ENCODE measurements at regions not wholly inside any gene's neighbourhood (a gene's known extent, or its start where the extent isn't known, plus 50 kb on each side); places are given as distances from the start of the nearest gene placed in this dataset.
"Not testable (repeated sequence)": the region's sequence is repeated elsewhere in the genome, so short reads cannot be mapped to it uniquely, and the experiment has no call there.

GRCh38 chr13:54422946-54423345 is 1394.3 kb downstream of the OLFM4 start:
- TF ChIP-seq CTCF (tag by site-specific recombination; IDR thresholded peaks at IDR 0.05); ZSCAN30 (tag by site-specific recombination; IDR thresholded peaks at IDR 0.05); ZNF311 (tag by site-specific recombination; IDR thresholded peaks at IDR 0.05; ENCODE audit: borderline replicate concordance); ZNF530 (tag by site-specific recombination; IDR thresholded peaks at IDR 0.05; ENCODE audit: low read depth); MEIS1 (CRISPR knock-in tag; IDR thresholded peaks at IDR 0.05; ENCODE audit: borderline replicate concordance); ZIC2 (tag by site-specific recombination; IDR thresholded peaks at IDR 0.05); ZNF335 (tag by site-specific recombination; conservative IDR thresholded peaks at IDR 0.05); ZNF140 (tag by site-specific recombination; IDR thresholded peaks at IDR 0.05); YY1 (tag by site-specific recombination; IDR thresholded peaks at IDR 0.05); ZNF114 (tag by site-specific recombination; IDR thresholded peaks at IDR 0.05): not testable (repeated sequence)
- TF ChIP-seq, protein P1, sequence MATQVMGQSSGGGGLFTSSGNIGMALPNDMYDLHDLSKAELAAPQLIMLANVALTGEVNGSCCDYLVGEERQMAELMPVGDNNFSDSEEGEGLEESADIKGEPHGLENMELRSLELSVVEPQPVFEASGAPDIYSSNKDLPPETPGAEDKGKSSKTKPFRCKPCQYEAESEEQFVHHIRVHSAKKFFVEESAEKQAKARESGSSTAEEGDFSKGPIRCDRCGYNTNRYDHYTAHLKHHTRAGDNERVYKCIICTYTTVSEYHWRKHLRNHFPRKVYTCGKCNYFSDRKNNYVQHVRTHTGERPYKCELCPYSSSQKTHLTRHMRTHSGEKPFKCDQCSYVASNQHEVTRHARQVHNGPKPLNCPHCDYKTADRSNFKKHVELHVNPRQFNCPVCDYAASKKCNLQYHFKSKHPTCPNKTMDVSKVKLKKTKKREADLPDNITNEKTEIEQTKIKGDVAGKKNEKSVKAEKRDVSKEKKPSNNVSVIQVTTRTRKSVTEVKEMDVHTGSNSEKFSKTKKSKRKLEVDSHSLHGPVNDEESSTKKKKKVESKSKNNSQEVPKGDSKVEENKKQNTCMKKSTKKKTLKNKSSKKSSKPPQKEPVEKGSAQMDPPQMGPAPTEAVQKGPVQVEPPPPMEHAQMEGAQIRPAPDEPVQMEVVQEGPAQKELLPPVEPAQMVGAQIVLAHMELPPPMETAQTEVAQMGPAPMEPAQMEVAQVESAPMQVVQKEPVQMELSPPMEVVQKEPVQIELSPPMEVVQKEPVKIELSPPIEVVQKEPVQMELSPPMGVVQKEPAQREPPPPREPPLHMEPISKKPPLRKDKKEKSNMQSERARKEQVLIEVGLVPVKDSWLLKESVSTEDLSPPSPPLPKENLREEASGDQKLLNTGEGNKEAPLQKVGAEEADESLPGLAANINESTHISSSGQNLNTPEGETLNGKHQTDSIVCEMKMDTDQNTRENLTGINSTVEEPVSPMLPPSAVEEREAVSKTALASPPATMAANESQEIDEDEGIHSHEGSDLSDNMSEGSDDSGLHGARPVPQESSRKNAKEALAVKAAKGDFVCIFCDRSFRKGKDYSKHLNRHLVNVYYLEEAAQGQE (tag by site-specific recombination; IDR thresholded peaks at IDR 0.05) = not testable (repeated sequence)
